ENCODE measurements at regions not wholly inside any gene's neighbourhood (a gene's known extent, or its start where the extent isn't known, plus 50 kb on each side); places are given as distances from the start of the nearest gene placed in this dataset.

DNA sequence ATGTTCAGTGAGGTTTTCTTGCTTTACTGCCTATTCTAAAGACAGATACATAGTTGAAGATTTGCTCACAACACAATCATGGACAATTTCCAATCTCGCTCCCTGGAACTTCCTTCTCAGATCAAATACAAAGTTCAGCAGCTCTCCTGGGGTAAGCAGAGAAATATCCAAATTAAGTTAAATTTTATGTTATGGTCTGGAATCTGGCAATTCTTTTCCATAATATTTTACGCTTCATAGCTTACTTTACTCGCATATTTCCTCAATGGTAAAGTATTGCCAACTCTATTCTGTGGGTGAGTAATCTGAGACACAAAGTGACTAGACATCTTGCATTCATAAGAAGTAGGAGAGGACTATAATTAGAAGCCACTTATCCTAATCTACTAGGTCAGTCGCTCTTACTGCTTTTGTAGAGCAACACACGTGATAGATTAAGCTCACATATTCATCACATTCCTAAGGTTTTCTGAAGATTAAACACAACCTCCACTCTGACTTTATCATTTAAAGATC lies 529.4 kb downstream of the CCDC85A start:
- H3K4me3 Mint-ChIP-seq, result no peak overlapping the region
- H2BK15ac ChIP-seq (ENCODE audit: low read depth, low read length), result no peak overlapping the region
- H3K79me2 ChIP-seq (ENCODE audit: insufficient read depth, low read length), result no peaks in the 10 kb centered on the region
- peaks cover 0 to 11% of the 10 kb centered on the region in 2 experiments; a peak in 2 of 5 replicates for H3K9me3 Mint-ChIP-seq
- no peaks in the 10 kb centered on the region; the same call in 1 of the 2 replicates for H3K27me3 Mint-ChIP-seq (ENCODE audit: low read depth)
- no peak overlapping the region for H3K9ac ChIP-seq (ENCODE audit: extremely low read depth, insufficient read length, low read length)
- H3K27ac ChIP-seq (ENCODE audit: insufficient read length, low read depth, low read length), result no peak overlapping the region
- no peak overlapping the region for H3K4ac ChIP-seq (ENCODE audit: low read depth, low read length)
- no peak overlapping the region for H3K23ac ChIP-seq (ENCODE audit: insufficient read length, low read depth, low read length)
- TF ChIP-seq, protein P1, sequence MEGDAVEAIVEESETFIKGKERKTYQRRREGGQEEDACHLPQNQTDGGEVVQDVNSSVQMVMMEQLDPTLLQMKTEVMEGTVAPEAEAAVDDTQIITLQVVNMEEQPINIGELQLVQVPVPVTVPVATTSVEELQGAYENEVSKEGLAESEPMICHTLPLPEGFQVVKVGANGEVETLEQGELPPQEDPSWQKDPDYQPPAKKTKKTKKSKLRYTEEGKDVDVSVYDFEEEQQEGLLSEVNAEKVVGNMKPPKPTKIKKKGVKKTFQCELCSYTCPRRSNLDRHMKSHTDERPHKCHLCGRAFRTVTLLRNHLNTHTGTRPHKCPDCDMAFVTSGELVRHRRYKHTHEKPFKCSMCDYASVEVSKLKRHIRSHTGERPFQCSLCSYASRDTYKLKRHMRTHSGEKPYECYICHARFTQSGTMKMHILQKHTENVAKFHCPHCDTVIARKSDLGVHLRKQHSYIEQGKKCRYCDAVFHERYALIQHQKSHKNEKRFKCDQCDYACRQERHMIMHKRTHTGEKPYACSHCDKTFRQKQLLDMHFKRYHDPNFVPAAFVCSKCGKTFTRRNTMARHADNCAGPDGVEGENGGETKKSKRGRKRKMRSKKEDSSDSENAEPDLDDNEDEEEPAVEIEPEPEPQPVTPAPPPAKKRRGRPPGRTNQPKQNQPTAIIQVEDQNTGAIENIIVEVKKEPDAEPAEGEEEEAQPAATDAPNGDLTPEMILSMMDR (conservative IDR thresholded peaks at IDR 0.05), result no peak
- H2BK12ac ChIP-seq (ENCODE audit: insufficient read length, low read depth, low read length), result no peak overlapping the region
- H3K27ac Mint-ChIP-seq, result no peak overlapping the region
- H3K4me1 Mint-ChIP-seq, result no peaks in the 10 kb centered on the region
- H2AK5ac ChIP-seq (ENCODE audit: insufficient read length, low read length), result no peak overlapping the region
- no CpG with 5 or more reads among the region's 5 CpGs for WGBS (ENCODE audit: extremely low coverage, insufficient read length, low lambda C conversion rate)
- no peak overlapping the region for H3K14ac ChIP-seq (ENCODE audit: insufficient read depth, low read length)
- H3K23me2 ChIP-seq (ENCODE audit: insufficient read length, low read depth, low read length, poor library complexity, severe bottlenecking), result no peaks in the 10 kb centered on the region
- H3K36me3 Mint-ChIP-seq (ENCODE audit: insufficient read depth in 1 of 3, low read depth in 3 of 3), result no peaks in the 10 kb centered on the region
- H3K56ac ChIP-seq (ENCODE audit: insufficient read length, low read depth, low read length), result no peak overlapping the region
- no peak overlapping the region for H2BK120ac ChIP-seq (ENCODE audit: low read depth, low read length, poor library complexity, severe bottlenecking)
- no peaks in the 10 kb centered on the region for H3K9me3 ChIP-seq (ENCODE audit: control insufficient read depth, low read depth, low read length)
- no peaks in the 10 kb centered on the region for H4K20me1 ChIP-seq (ENCODE audit: control insufficient read depth, insufficient read depth, insufficient read length)
- no peak overlapping the region for H2BK5ac ChIP-seq (ENCODE audit: insufficient read length, low read length)
- H4K91ac ChIP-seq (ENCODE audit: insufficient read length, low read depth, low read length), result no peak overlapping the region
- H4K5ac ChIP-seq (ENCODE audit: insufficient read length, low read depth, low read length), result no peak overlapping the region
- no peaks in the 10 kb centered on the region for H3K4me1 ChIP-seq (ENCODE audit: insufficient read depth, low read length)
- no peak overlapping the region for H2BK20ac ChIP-seq (ENCODE audit: low read depth, low read length, poor library complexity, severe bottlenecking)
- H3K79me1 ChIP-seq (ENCODE audit: insufficient read depth, low read depth, low read length, poor library complexity, severe bottlenecking), result no peaks in the 10 kb centered on the region
- no peak overlapping the region for H3T11ph ChIP-seq (ENCODE audit: low read length)
- no peak overlapping the region for H4K8ac ChIP-seq (replicated peaks; ENCODE audit: insufficient read length, low read depth, low read length)
- no peak overlapping the region for H3K4me2 ChIP-seq (ENCODE audit: insufficient read depth, insufficient read length, low read length)
- no peak overlapping the region for H3K18ac ChIP-seq (ENCODE audit: insufficient read length, low read depth, low read length)
- no peak overlapping the region for H2AFZ ChIP-seq (ENCODE audit: low read length)
- H3K27me3 ChIP-seq (ENCODE audit: insufficient read depth, low read length), result no peaks in the 10 kb centered on the region
- DNase-seq, result no peak

Data from H9 (cell line).